Islet precursor cell (in vitro differentiated cells): ENCODE measurements at regions not wholly inside any gene's neighbourhood (a gene's known extent, or its start where the extent isn't known, plus 50 kb on each side); places are given as distances from the start of the nearest gene placed in this dataset.
A peak's percentile ranks its signal among the peaks of the same experiment; 100 is the strongest.

Source experiments
- DNase-seq: peaks from one replicate; pipeline ENCODE4 v3.0.0-alpha.2; 2018

DNA sequence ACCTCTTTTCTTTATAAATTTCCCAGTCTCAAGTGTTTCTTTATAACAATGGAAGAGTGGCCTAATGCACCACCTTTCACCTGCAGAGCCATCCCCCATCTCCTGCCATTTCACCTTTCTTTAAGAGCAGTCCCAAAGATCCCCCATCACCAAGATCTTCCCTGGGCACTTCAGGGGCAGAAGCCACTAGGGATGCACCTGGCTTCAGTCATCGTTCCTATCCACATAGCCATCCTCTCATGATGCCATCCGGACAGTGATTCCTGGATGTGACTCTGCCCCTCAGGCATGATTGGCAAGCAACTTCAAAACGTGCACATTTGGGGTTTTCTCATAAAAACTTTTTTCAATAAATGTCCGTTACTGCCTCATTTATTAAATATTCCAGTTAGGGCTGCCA, 225.9 kb downstream of the TBXT start:
- no peak for DNase-seq

DNA sequence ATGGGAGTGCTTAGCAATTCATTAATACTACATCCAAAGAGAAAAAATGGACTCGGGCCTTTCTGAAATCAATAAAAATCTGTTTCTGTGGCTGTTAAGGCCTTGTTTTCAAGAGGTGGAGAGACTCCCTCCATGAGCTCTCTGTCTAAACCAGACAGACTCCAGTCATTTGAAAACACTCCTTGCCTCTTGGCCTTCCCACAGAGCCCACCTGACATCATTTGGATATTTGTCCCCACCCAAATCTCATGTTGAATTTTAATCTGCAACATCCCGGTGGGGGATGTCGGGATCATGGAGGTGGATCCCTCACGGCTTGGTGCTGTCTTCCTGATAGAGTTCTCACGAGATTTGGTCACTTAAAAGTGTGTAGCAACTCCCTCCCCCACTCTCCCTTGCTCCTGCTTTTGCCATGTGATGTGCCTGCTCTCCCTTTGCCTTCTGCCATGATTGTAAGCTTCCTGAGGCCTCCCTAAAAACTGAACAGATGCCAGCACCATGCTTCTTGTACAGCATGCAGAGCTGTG, 226.3 kb downstream of the TBXT start:
- DNase-seq, result no peak

DNA sequence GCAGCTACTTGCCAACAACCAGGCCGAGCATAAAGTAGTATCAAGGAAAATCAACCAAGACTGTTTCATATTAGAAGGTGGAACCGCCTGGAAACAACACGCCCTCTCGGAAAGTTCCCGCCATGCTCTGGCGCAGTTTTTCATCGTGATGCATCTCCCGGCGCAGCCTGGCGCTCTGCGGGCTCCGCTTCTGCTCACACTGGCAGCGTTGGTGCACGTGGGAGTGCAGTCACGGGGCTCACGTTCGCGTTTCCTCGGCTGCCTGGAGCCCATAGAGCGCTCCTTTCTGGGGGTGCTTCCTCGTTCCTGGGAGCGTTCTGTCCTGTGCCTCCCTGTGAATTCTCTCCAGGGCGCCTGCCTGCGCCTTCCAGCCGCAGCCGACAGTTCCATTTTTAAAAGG, 227.3 kb downstream of the TBXT start:
- DNase-seq, result no peak

DNA sequence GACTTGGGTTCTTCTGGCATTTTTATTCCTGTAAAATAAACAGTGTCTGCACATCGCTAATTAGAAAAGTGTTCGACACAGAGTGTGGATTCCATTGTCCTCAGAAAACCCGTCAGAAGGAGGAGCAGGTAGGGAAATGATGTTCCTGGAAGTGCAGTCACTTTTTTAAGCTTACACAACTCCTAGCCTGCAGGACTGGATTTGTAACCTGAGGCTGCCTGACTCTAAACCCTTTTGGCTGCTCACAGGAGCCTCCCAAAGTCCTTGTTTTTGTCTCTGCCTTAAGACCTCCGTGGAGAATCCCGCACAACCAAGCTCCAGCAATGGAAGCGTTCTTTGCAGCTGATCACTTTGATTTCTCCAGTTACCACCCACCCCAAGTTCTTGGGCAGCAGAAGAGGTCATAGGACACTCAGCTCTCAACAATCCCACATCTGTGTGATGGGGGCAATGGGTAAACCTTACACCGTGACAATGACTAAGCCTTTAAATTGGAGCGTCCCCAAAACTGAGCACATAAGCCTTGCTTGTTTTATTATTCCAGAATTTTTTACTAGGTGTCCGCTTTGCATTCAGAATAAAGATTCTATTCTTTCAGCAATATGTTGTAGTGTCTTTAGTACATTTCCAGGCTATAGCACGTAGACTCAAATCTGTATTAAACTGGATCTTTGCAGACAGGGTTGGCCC, 227.9 kb downstream of the TBXT start:
- no peak for DNase-seq

DNA sequence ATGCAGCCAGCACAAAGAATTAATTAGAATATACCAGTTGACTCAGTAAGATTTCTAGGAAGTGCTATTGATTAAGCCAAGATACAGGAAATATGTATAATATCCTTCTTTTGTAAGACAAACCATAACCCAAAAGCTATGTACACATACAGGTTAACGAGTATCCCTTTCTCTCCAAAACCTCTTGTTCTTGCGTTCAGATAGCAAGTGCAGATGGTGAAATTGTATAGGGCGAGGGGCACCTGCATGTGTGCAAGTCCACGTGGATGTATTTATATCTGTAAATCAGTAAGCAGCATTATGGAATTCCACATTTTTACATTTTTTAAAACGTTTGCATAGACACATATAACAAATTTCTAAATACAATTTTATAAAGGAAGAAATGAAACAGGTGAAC, 228.6 kb downstream of the TBXT start:
- DNase-seq, result no peak

DNA sequence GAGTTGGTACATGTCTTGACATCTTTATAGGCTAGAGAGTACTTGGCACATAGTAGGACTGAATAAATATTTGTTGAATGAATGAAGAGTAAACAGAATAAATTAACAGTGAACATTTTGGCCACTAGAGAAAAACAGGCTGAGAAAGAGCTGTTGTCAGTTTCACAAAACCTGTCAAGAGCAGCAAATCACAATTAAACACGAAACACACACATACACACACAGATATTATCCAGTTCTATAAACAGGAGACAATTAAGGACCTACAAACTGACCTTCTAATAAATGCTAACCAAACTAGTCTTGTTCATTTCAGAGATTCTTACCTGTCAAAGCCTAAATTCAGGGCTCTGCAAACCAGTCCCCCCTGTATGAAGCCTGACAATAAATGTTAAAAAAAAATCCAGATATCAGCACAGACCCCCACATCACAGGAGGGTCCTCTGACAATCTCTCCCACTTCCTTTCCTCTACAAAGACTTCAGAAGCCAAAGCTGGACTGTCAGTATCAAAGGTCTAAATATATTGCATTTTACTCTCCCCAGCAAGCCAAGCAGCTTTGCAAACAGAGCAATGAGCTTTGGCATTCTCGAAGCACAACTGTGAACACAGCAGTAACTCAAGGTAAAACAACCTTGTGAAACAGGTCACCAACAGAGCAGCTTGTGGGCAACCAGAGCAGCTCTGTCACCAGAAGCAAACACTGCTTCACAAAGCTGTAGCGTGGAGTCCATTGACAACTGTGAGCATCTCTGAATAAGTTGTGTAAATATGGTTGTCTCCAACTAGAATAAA, 229.9 kb downstream of the TBXT start:
- no peak for DNase-seq

DNA sequence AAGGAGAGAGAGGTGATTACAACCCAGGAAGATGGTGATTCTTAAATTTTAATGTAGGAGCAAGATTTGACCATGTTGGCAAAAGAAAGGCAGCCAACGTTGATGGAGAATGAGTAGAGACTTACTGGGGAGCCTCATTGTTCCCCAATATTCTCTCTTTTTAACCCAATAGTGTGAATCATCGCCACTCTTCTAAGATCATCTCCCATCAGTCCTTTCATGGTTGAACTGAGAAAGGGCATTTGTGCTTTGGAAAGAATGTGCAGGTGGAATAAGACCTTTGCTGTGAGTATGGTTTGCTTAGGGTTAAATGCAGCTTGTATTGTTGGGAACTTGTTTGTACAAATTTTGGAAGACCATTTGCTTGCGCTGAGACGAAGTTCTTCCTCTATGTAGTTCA, 231.0 kb downstream of the TBXT start:
- no peak for DNase-seq

DNA sequence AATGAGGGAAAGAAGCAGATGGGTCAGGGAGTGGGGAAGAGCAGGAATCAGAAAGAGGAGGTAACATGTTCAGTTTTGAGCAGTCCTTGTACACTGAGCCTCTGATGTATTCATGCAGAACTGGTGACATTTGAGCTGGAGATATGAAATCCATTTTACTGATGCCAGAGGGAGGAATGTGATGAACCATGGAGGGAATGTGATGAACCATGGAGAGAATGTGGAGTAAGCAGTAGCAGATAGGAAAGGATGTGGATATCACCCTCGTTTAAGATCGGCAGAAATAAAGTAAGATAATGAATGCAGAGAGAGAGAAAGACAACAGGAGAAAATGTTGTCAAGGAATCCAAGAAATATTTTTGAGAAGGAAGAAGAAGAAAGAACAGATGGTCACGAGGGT, 231.6 kb downstream of the TBXT start:
- DNase-seq, result no peak

DNA sequence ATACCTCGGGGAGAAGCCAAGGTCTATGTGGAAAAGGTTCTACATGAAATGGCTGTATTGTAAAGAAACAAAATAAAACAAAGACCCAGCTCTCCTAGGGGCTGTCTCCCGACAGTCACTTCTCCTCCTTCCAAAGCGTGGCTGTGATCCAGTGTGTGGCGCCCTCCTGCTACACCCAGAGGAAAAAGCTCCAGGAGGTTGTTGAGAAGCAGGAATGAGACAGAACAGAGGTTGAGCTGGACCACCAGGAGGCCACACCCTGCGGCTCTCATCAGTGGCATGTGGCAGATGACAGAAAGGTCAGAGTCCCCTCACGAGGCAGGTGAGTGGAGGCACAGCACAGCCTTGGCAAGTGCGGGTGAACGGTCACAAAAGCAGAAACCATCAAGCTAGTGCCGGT, 236.0 kb downstream of the TBXT start:
- no peak for DNase-seq

DNA sequence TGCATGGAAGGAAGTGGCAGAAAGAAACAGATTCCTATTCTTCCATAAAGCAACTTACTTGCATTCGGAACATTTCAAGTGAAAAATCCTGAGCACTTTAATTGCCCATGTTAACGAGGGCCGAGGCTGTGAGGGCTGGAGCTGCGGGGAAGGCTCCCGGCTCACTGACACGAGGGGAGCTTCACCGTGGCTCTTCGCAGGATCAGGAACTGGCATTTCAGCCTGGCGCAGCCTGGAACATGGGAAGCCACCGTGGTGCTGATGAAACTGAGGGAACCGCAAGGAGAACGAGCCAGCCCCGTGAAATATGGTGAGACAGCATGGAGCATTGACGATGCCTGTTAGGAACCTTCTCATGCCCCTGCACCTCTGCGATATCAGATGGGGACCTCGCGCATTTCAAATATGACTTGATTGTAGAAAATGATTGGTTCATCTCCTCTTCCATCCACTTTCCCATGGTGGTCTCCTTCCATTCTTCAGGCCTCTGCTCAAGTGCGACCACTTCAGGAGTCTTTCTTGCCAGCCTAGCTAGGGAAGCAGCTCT, 236.9 kb downstream of the TBXT start:
- no peak for DNase-seq

DNA sequence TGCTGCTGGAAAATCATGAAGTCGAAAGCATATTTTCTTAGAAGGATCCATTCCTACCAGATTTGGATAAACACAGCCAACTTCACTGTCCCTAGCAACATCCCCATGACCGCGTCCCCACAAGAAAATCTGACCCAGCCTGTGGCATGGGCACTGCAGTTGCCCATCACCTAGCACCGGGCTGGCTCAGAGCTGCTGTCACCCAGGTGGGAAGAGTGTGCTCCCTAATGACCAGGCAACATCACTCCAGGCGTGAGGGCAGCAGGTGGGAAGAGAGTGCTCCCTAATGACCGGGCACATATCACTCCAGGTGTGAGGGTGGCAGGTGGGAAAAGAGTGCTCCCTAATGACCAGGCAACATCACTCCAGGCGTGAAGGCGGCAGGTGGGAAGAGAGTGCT, 238.0 kb downstream of the TBXT start:
- no peak for DNase-seq

DNA sequence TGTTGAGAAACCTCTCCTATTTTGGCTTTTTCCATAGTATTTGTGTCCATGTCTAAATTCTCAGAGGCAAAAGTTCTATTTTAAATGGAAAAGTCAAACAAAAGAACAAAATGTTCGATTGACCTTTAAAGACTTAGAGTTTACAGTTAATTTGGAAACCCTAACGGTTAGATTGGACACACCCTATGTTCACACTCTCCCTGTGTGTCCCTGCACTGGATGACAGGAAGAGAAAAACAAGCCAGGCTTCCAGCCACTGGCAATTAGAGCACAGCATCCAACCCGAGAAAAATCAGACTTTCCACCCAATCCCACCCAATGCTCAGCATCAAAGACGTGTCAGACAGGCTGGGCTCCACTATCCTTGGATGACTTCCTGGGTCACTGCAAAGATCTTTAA, 241.3 kb downstream of the TBXT start:
- peak; percentile 13 for DNase-seq

DNA sequence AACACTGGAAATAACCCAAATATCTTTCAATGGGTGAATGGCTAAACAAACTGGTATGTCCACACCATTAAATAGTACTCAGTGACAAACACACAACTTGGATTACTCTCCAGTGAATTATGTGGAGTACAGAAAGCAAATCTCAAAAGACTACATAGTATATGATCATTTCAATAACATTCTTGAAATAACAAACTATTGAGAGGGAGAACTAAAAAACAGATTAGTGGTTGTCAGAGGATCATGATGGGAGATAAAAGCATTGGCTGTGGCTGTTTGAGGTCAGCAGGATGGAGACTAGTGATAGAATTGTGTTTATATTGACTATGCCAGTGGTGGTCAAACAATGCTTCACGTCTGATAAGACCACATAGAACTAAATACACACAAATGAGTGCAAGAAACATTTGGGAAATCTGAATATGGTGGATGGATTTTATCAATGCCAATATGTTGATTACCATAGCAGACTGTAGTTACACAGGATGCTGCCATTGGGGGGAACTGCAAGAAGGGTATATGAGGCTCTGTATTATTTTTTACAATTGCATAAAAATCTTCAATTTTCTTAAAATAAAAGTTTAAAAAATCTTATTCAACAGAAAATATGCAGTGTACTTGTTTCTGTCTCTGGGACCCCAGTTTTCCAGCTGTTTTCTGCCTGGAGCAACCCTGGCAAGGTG, 242.0 kb downstream of the TBXT start:
- DNase-seq, result no peak

DNA sequence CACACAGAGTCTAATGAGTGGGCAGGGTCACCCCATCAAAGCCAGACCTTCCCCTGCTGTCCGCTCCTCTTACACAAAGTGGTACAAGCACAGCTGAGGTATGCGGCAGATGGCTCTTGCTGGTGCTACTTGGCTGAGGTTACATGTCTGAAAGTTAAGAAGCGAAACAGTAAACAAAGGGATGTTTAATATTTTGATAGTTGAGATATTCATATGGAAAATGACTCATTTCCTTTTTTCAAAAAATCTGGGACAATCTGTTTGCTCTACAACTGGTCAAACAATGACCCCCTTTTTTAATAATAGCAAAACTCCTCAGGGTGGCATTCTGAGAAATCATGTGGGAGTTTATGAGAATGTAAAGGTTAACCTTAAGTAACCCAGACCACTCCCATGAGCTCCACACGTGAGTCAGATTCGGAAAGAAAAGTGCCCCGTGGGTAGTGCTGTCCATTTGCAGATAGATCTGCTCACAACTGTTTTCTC, 245.3 kb downstream of the TBXT start:
- no peak for DNase-seq

DNA sequence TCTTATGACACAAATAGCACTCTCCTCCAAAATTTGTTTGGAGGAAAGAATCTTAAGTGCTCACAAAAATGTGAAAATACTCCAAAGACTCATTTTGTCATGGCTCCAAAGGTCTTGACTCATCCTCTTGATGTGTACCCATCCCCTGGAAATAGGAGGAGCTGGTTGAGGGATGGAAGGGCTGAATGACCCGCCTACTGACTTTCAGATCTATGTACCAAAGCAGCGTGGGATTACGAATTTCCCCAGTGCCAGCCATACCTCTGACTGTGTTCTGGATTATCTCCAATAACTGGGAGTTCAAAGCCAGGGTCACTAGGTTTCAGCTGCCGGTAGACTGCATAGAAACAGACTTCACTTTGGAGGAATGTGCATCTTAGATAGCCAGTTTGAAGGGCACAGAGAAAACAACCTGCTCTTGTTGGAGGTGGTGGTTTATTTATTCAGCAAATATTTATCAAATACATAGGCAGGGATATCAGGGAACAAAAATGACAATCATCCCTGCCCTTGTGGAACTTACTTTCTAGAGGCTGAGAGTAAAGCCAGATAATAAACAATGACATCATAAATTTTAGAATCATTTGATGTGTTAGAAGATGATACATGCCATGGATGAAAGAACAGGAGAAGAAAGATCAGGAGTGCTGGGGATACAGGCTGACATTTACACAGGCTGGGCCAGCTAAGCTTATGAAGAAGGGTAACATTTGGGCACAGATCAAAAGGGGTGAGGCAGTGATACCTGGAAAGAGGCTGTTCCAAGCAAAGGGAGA, 246.6 kb downstream of the TBXT start:
- no peak for DNase-seq

DNA sequence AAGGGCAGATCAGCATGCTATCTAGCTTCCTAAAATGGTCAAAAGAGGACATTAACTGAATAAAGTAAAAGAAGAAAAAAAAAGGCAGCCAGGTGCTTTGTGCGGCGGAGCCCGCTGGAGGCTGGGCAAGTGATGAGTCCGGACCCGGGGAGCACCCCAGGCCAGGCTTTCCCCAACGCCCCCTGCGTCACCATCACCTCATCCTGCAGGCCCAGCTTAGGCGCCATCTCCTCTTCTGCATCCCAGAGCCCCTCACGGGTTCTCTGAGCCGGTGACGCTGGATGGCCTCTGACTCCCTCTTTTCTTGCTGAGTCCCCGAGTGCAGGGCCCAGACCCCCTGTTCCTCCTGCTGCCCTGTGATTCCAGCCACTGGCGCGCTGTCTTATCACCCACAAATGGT, 250.1 kb downstream of the TBXT start:
- DNase-seq, result no peak

DNA sequence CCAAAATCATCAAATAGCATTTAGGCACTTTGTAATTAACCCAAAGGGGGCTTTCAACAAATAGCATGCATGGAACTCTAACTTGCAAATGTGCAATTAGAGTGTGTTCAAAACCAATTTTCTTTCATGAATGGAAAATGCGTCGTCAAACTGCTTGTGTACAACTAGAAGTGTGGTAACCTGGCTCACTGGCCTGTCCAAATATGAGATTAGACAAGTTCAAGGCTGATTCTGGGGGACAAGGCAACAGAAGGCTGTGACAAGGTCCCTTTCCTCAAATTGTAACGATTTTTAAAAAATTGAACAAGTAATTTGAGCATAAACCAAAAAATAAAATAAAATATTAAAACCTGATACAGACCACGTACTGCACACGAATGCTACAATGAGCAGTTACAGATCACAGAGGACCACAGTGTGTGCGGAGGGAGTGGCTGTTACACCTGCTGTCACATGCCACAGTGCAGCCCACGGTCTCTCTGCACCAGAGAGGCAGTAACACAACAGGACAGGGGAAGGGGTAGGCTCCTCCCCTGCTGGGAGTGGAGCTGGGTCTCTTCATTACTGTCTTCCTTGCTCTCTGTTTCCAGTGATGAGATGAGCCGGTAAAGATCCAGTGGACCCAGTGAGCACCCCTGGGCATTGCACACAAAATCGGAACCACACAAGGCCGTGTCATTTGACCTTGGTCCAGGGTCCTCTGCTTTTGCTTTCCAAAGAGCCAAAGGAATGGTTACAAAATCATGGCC, 252.2 kb upstream of the PDE10A start:
- DNase-seq, result no peak

DNA sequence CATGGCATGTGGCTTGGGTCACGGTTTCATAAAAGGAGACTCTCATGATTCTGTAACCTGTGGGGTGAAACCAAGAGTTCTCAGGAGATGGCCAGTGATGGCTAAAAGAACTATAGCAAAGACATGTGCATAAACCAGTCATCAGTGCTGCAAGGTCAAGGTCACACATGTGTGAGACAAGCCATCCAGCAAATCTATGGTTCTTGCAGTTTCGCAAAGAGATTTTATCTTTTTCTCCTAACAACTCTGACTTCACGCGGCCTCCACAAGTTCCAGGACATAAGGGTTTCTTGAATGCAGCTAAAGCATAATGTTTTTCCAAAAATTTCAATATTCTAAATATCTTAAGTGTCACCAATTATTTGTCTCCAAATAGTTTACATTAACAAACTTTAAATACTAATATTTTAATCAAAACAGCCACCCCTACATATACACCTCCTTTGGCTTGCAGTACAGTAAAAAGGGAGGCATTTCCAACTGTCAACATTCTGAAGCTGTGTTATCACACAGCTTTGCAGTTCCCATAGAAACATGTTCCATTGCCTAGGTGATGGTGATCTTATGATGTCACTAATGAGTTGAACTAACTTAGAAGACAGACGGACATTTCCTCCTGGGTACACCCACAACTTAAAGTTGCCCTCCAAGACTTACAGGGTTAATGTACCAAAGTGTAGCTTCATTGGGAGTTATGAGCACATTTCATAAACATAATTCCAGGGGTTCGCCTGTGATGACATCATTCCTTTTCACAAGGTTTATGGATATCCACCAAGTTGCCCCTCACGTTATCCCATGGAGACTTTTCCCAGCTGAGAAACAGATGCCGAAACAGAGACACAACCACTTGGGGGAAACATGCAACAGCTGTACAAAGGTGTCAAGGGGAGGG, 250.9 kb upstream of the PDE10A start:
- DNase-seq, result no peak

DNA sequence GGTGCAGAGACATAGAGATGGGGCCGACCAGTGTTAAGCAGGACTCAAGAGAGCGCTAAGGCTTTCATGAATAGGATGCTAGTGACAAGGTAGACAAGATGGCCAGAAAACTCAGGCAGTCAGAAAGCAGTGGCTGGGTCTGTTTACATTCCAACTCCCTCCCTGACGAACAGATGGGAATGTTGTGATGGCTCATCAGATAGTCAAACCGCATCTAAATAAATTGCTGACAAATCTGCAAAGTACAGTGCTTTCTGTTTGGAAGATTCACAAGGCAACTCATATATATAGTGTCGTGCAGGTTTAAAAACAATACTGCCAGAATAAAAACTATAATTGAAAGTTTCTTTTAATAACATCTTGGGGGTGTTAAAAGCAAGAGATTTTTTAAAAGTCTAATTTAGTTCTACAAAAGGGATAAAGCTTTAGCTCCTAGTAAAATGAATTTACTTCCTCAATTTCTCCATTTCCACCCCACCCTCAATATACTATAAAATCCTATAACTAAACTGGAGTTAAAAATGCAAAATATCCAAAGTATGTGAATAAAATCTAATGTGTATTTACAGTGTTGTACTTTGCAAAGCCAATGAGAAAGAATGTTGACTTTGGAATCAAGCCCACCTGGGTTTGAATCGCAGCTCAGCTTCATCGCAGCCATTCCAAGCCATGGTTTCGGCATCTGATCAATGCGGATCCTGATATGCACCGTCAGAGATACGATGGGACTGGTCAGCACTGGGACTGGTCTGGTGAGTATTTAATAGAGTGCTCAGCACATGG, 247.3 kb upstream of the PDE10A start:
- no peak for DNase-seq

DNA sequence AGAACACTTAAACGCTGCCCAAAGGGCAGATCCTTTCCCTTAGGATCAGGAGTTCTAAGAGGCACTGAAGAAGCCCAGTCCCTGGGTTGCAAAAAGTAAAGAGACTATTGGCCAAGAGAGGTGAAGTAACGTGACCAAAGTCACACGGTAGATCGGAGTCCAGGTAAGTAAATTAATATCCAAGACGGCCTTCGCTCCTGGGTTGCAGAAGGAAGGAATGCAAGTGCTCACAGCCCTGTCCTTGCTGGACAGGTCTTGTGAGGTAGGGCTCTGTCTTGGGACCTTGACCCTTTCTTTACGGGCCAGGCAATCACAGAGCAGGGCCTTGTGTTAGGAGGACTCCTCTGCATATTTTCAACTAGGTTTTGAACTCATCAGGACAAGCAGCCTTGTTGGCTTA, 243.7 kb upstream of the PDE10A start:
- DNase-seq, result no peak
